ENCODE measurements at regions not wholly inside any gene's neighbourhood (a gene's known extent, or its start where the extent isn't known, plus 50 kb on each side); places are given as distances from the start of the nearest gene placed in this dataset.

DNA sequence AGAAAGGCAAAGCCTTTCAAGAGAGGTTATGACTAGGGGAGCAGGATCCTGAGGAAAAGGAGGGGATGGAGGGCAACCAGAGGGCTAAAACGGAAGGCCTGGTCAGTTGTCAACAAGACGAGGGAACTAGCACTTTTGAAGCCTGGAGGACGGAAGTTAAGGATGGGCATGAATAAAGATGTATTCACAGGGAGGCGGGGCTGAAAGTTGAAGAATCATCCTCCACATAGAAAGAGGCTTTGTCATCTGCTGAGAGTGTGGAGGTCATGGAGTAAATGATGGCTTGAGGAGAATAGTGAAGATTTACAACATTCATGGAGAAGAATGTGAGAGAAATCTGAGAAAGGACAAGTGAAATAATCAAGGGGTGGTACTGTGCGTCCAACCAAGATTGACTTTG, 137.5 kb downstream of the MAGEB17 start:
- DNase-seq: no peak
- Histone ChIP-seq H3K4me1 (no peaks in the 10 kb centered on the region), H3K27ac (no peak overlapping the region), H3K4me3 (no peak overlapping the region), H3K27me3 (no peaks in the 10 kb centered on the region), H3K36me3 (no peaks in the 10 kb centered on the region), H3K9me3 (peaks cover 0 to 3% (median 0%) of the 10 kb centered on the region in 4 donors)
- 61 to 76% methylated on average over 5 of the region's 5 CpGs for WGBS, 2 donors
- ATAC-seq (ENCODE audit: low FRiP score in 2 of 2): no peak
- TF ChIP-seq POLR2AphosphoS5 (IDR thresholded peaks at IDR 0.05) (no peak), EP300 (IDR thresholded peaks at IDR 0.05) (no peak), POLR2A (IDR thresholded peaks at IDR 0.05) (no peak)
- TF ChIP-seq, protein P1, sequence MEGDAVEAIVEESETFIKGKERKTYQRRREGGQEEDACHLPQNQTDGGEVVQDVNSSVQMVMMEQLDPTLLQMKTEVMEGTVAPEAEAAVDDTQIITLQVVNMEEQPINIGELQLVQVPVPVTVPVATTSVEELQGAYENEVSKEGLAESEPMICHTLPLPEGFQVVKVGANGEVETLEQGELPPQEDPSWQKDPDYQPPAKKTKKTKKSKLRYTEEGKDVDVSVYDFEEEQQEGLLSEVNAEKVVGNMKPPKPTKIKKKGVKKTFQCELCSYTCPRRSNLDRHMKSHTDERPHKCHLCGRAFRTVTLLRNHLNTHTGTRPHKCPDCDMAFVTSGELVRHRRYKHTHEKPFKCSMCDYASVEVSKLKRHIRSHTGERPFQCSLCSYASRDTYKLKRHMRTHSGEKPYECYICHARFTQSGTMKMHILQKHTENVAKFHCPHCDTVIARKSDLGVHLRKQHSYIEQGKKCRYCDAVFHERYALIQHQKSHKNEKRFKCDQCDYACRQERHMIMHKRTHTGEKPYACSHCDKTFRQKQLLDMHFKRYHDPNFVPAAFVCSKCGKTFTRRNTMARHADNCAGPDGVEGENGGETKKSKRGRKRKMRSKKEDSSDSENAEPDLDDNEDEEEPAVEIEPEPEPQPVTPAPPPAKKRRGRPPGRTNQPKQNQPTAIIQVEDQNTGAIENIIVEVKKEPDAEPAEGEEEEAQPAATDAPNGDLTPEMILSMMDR (IDR thresholded peaks at IDR 0.05): no peak

DNA sequence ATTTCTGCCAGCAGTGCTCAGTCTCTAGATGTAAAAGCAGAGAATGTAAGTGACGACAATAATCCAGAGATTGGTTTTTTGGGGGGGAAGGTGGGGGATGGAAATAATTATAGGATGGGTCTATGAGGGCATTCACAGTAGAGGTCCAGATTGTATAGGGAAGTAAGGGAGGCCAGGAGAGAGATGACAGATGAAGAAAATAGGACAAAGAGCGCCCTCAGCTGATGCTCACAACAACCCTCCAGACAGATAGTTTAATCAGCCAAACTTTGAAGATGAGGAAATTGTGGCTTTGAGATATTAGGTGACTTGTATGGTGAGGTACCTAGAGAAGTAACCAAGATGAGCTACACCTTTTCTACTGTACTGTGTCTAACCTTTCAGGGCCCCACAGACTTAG, 137.9 kb downstream of the MAGEB17 start:
- no peak for ATAC-seq (ENCODE audit: low FRiP score in 2 of 2)
- Histone ChIP-seq H3K36me3 (no peaks in the 10 kb centered on the region), H3K4me3 (no peak overlapping the region), H3K27me3 (no peaks in the 10 kb centered on the region), H3K9me3 (peaks cover 0 to 3% (median 0%) of the 10 kb centered on the region in 4 donors), H3K27ac (no peak overlapping the region), H3K4me1 (no peaks in the 10 kb centered on the region)
- WGBS, 2 donors: 83 to 87% methylated on average over 2 of the region's 2 CpGs
- DNase-seq: no peak
- TF ChIP-seq, protein P1 (IDR thresholded peaks at IDR 0.05): no peak
- no peak for TF ChIP-seq EP300 (IDR thresholded peaks at IDR 0.05)
- no peak for TF ChIP-seq POLR2A (IDR thresholded peaks at IDR 0.05)

DNA sequence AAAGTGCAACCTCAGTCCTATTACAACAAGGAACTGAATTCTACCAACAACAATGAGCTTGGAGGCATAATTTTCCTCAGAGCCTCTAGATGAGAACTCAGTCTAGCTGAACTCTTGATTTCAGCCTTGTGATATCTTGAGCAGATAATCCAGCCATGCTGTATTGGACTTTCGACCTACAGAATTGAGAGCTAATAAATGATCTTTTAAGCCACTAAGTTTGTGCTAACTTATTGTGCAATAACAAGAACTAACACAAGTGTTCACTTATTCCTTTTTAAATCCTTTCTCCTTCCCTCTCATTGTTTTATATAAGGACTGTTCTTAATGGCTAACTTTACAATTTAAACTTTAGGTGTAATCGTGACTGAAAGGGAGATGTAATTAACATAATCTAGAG, 140.7 kb downstream of the MAGEB17 start:
- Histone ChIP-seq H3K4me1 (no peaks in the 10 kb centered on the region), H3K27ac (no peak overlapping the region), H3K27me3 (no peaks in the 10 kb centered on the region), H3K9me3 (peaks cover 0 to 3% (median 0%) of the 10 kb centered on the region in 4 donors), H3K36me3 (no peaks in the 10 kb centered on the region), H3K4me3 (no peak overlapping the region)
- ATAC-seq (ENCODE audit: low FRiP score in 2 of 2): no peak
- WGBS, 2 donors: 54 to 78% methylated on average over 2 of the region's 2 CpGs
- TF ChIP-seq, protein P1 (IDR thresholded peaks at IDR 0.05): no peak
- TF ChIP-seq EP300 (IDR thresholded peaks at IDR 0.05): no peak
- TF ChIP-seq POLR2A (IDR thresholded peaks at IDR 0.05): no peak
- no peak for TF ChIP-seq POLR2AphosphoS5 (IDR thresholded peaks at IDR 0.05)
- no peak for DNase-seq

DNA sequence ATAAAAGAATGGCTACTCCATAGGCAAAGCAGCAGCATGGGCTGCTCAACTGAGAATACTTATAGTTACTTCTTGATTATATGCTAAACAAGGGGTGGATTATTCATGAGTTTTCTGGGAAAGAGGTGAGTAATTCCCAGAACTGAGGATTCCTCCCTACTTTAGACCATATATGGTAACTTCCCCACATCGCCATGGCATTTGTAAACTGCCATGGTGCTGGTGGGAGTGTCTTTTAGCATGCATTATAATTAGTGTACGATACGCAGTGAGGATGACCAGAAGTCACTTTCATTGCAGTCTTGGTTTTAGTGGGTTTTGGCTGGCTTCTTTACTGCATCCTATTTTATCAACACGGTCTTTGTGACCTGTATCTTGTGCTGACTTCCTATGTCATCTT, 141.5 kb downstream of the MAGEB17 start:
- Histone ChIP-seq H3K4me3 (no peak overlapping the region), H3K27me3 (no peaks in the 10 kb centered on the region), H3K36me3 (no peaks in the 10 kb centered on the region), H3K4me1 (no peaks in the 10 kb centered on the region), H3K9me3 (peaks cover 0 to 3% (median 0%) of the 10 kb centered on the region in 4 donors), H3K27ac (no peak overlapping the region)
- no peak for ATAC-seq (ENCODE audit: low FRiP score in 2 of 2)
- no peak for DNase-seq
- WGBS, 2 donors: 78 to 81% methylated on average over 4 of the region's 4 CpGs
- TF ChIP-seq POLR2A (IDR thresholded peaks at IDR 0.05) (no peak), POLR2AphosphoS5 (IDR thresholded peaks at IDR 0.05) (no peak)
- TF ChIP-seq, protein P1 (IDR thresholded peaks at IDR 0.05): no peak

DNA sequence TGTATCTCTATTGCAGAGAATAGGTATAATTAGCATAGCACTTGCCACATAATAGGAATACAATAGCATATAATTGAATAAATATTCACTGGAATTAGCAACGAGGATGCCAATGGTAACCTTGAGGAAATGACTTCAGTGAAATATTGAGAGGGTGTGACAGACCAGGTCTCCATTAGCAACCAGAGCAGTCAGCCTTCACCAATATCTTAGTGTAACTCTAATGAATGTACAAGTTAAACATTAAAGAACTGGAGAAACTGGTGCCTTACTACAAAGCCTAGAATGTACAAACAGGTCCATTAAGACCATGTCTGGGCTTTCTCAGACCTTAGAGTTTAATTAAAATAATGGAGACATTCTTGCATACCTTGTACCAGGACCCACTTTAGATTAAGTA, 143.0 kb downstream of the MAGEB17 start:
- ATAC-seq (ENCODE audit: low FRiP score in 2 of 2): no peak
- Histone ChIP-seq H3K4me3 (no peak overlapping the region), H3K27ac (no peak overlapping the region), H3K9me3 (peaks cover 0 to 3% (median 0%) of the 10 kb centered on the region in 4 donors), H3K27me3 (no peaks in the 10 kb centered on the region), H3K4me1 (no peaks in the 10 kb centered on the region), H3K36me3 (no peaks in the 10 kb centered on the region)
- TF ChIP-seq EP300 (IDR thresholded peaks at IDR 0.05) (no peak), POLR2A (IDR thresholded peaks at IDR 0.05) (no peak), POLR2AphosphoS5 (IDR thresholded peaks at IDR 0.05) (no peak)
- TF ChIP-seq, protein P1 (IDR thresholded peaks at IDR 0.05): no peak
- WGBS, 2 donors: 31 to 40% methylated on average over 1 of the region's 1 CpG
- no peak for DNase-seq
